ENCODE measurements at regions not wholly inside any gene's neighbourhood (a gene's known extent, or its start where the extent isn't known, plus 50 kb on each side); places are given as distances from the start of the nearest gene placed in this dataset.

- no peak overlapping the region for H3K27ac ChIP-seq (ENCODE audit: low read depth, low read length)
- H3K36me3 ChIP-seq (ENCODE audit: control insufficient read depth in 1 of 2, insufficient read depth in 2 of 2, low read length in 2 of 2), result no peaks in the 10 kb centered on the region
- H3K4me2 ChIP-seq (ENCODE audit: low read length), result no peak overlapping the region
- no peaks in the 10 kb centered on the region for H3K4me1 ChIP-seq (ENCODE audit: control insufficient read depth in 1 of 2, insufficient read depth in 2 of 2, low read length in 2 of 2)
- no peak overlapping the region for H3K4me3 ChIP-seq (ENCODE audit: low read depth, low read length)
- H3K79me1 ChIP-seq (ENCODE audit: low read length), result no peaks in the 10 kb centered on the region
- no peak overlapping the region for H2BK120ac ChIP-seq (ENCODE audit: insufficient read depth, low read length, poor library complexity)
- no peak overlapping the region for H2AK5ac ChIP-seq (ENCODE audit: low read length)
- no peak overlapping the region for H4K12ac ChIP-seq (ENCODE audit: low read depth, low read length)
- H3K27me3 ChIP-seq (ENCODE audit: insufficient read depth, low read length), result no peaks in the 10 kb centered on the region
- H4K91ac ChIP-seq (ENCODE audit: low read depth, low read length), result no peak overlapping the region
- no peak for DNase-seq
- no peak overlapping the region for H2BK12ac ChIP-seq (ENCODE audit: low read length)
- H2AFZ ChIP-seq (ENCODE audit: insufficient read depth, low read length, poor library complexity), result no peak overlapping the region
- H3K9ac ChIP-seq (ENCODE audit: low read length), result no peak overlapping the region
- H4K8ac ChIP-seq (ENCODE audit: low read depth, low read length), result no peak overlapping the region
- H2BK5ac ChIP-seq (ENCODE audit: low read depth, low read length, poor library complexity), result no peak overlapping the region
- no peaks in the 10 kb centered on the region for H3K79me2 ChIP-seq (ENCODE audit: control insufficient read depth, insufficient read depth, low read length, poor library complexity)
- H3K23ac ChIP-seq (ENCODE audit: low read length), result no peak overlapping the region
- no peak overlapping the region for H3K14ac ChIP-seq (ENCODE audit: low read length)
- H3K9me3 ChIP-seq (ENCODE audit: insufficient read depth, low read depth, low read length), result no peaks in the 10 kb centered on the region
- no peak overlapping the region for H3K18ac ChIP-seq (ENCODE audit: low read length)
- 100% methylated on average over 1 of the region's 1 CpG for WGBS (ENCODE audit: extremely low coverage, insufficient coverage, insufficient read length)
- no peak overlapping the region for H3K4ac ChIP-seq (ENCODE audit: low read depth, low read length)
These were observed 60.0 kb upstream of the MKLN1 start for GRCh38 chr7:131267631-131268030.

- no peak overlapping the region for H4K12ac ChIP-seq (ENCODE audit: low read depth, low read length)
These were observed 58.8 kb upstream of the MKLN1 start for GRCh38 chr7:131268906-131269305.

GRCh38 chr7:131272086-131272485, 55.6 kb upstream of the MKLN1 start:
- H3K36me3 ChIP-seq (ENCODE audit: control insufficient read depth in 1 of 2, insufficient read depth in 2 of 2, low read length in 2 of 2), result no peaks in the 10 kb centered on the region
- H3K23ac ChIP-seq (ENCODE audit: low read length), result no peak overlapping the region
- H3K18ac ChIP-seq (ENCODE audit: low read length), result no peak overlapping the region
- no peak overlapping the region for H2BK120ac ChIP-seq (ENCODE audit: insufficient read depth, low read length, poor library complexity)
- H3K27ac ChIP-seq (ENCODE audit: low read depth, low read length), result no peak overlapping the region
- H3K9me3 ChIP-seq (ENCODE audit: insufficient read depth, low read depth, low read length), result no peaks in the 10 kb centered on the region
- no peak overlapping the region for H3K4me2 ChIP-seq (ENCODE audit: low read length)
- DNase-seq, result no peak
- H4K91ac ChIP-seq (ENCODE audit: low read depth, low read length), result no peak overlapping the region
- H2BK12ac ChIP-seq (ENCODE audit: low read length), result no peak overlapping the region
- no peak overlapping the region for H4K12ac ChIP-seq (ENCODE audit: low read depth, low read length)
- no peaks in the 10 kb centered on the region for H3K27me3 ChIP-seq (ENCODE audit: insufficient read depth, low read length)
- no peaks in the 10 kb centered on the region for H3K79me1 ChIP-seq (ENCODE audit: low read length)
- H2BK5ac ChIP-seq (ENCODE audit: low read depth, low read length, poor library complexity), result no peak overlapping the region
- H2AFZ ChIP-seq (ENCODE audit: insufficient read depth, low read length, poor library complexity), result no peak overlapping the region
- WGBS (ENCODE audit: extremely low coverage, insufficient coverage, insufficient read length), result no CpG with 5 or more reads among the region's 1 CpG
- no peak overlapping the region for H2AK5ac ChIP-seq (ENCODE audit: low read length)
- no peak overlapping the region for H3K9ac ChIP-seq (ENCODE audit: low read length)
- no peaks in the 10 kb centered on the region for H3K79me2 ChIP-seq (ENCODE audit: control insufficient read depth, insufficient read depth, low read length, poor library complexity)
- H4K8ac ChIP-seq (ENCODE audit: low read depth, low read length), result no peak overlapping the region
- no peak overlapping the region for H3K14ac ChIP-seq (ENCODE audit: low read length)
- H3K4ac ChIP-seq (ENCODE audit: low read depth, low read length), result no peak overlapping the region
- no peaks in the 10 kb centered on the region for H3K4me1 ChIP-seq (ENCODE audit: control insufficient read depth in 1 of 2, insufficient read depth in 2 of 2, low read length in 2 of 2)
- no peak overlapping the region for H3K4me3 ChIP-seq (ENCODE audit: low read depth, low read length)

More at GRCh38 chr7:131268906-131269305, 58.8 kb upstream of the MKLN1 start:
- H3K27ac ChIP-seq (ENCODE audit: low read depth, low read length), result no peak overlapping the region
- H3K27me3 ChIP-seq (ENCODE audit: insufficient read depth, low read length), result no peaks in the 10 kb centered on the region
- no peaks in the 10 kb centered on the region for H3K79me2 ChIP-seq (ENCODE audit: control insufficient read depth, insufficient read depth, low read length, poor library complexity)
- no peak overlapping the region for H3K14ac ChIP-seq (ENCODE audit: low read length)
- H4K91ac ChIP-seq (ENCODE audit: low read depth, low read length), result no peak overlapping the region
- no peaks in the 10 kb centered on the region for H3K36me3 ChIP-seq (ENCODE audit: control insufficient read depth in 1 of 2, insufficient read depth in 2 of 2, low read length in 2 of 2)
- no peak overlapping the region for H2AK5ac ChIP-seq (ENCODE audit: low read length)
- no peak overlapping the region for H3K4me3 ChIP-seq (ENCODE audit: low read depth, low read length)
- no peak overlapping the region for H3K23ac ChIP-seq (ENCODE audit: low read length)
- H3K4me2 ChIP-seq (ENCODE audit: low read length), result no peak overlapping the region
- H4K8ac ChIP-seq (ENCODE audit: low read depth, low read length), result no peak overlapping the region
- no peak overlapping the region for H3K9ac ChIP-seq (ENCODE audit: low read length)
- whole genome bisulfite sequencing (ENCODE audit: extremely low coverage, insufficient coverage, insufficient read length), result no CpG with 5 or more reads among the region's 2 CpGs
- no peak overlapping the region for H2BK12ac ChIP-seq (ENCODE audit: low read length)
- no peak overlapping the region for H3K4ac ChIP-seq (ENCODE audit: low read depth, low read length)
- no peak overlapping the region for H3K18ac ChIP-seq (ENCODE audit: low read length)
- no peak for DNase-seq
- H3K79me1 ChIP-seq (ENCODE audit: low read length), result no peaks in the 10 kb centered on the region
- no peak overlapping the region for H2BK5ac ChIP-seq (ENCODE audit: low read depth, low read length, poor library complexity)
- H2BK120ac ChIP-seq (ENCODE audit: insufficient read depth, low read length, poor library complexity), result no peak overlapping the region
- no peak overlapping the region for H2AFZ ChIP-seq (ENCODE audit: insufficient read depth, low read length, poor library complexity)
- H3K9me3 ChIP-seq (ENCODE audit: insufficient read depth, low read depth, low read length), result no peaks in the 10 kb centered on the region
- no peaks in the 10 kb centered on the region for H3K4me1 ChIP-seq (ENCODE audit: control insufficient read depth in 1 of 2, insufficient read depth in 2 of 2, low read length in 2 of 2)

GRCh38 chr7:131274986-131275385, 52.7 kb upstream of the MKLN1 start:
- no peaks in the 10 kb centered on the region for H3K27me3 ChIP-seq (ENCODE audit: insufficient read depth, low read length)
- H2AFZ ChIP-seq (ENCODE audit: insufficient read depth, low read length, poor library complexity), result no peak overlapping the region
- H3K4me3 ChIP-seq (ENCODE audit: low read depth, low read length), result no peak overlapping the region
- WGBS (ENCODE audit: extremely low coverage, insufficient coverage, insufficient read length), result no CpG with 5 or more reads among the region's 2 CpGs
- no peak overlapping the region for H4K12ac ChIP-seq (ENCODE audit: low read depth, low read length)
- H3K4me1 ChIP-seq (ENCODE audit: control insufficient read depth in 1 of 2, insufficient read depth in 2 of 2, low read length in 2 of 2), result no peaks in the 10 kb centered on the region
- no peak overlapping the region for H3K18ac ChIP-seq (ENCODE audit: low read length)
- no peaks in the 10 kb centered on the region for H3K79me1 ChIP-seq (ENCODE audit: low read length)
- H2BK120ac ChIP-seq (ENCODE audit: insufficient read depth, low read length, poor library complexity), result no peak overlapping the region
- H3K9ac ChIP-seq (ENCODE audit: low read length), result no peak overlapping the region
- no peak overlapping the region for H2BK12ac ChIP-seq (ENCODE audit: low read length)
- no peak overlapping the region for H4K8ac ChIP-seq (ENCODE audit: low read depth, low read length)
- no peak overlapping the region for H3K23ac ChIP-seq (ENCODE audit: low read length)
- no peaks in the 10 kb centered on the region for H3K9me3 ChIP-seq (ENCODE audit: insufficient read depth, low read depth, low read length)
- no peaks in the 10 kb centered on the region for H3K79me2 ChIP-seq (ENCODE audit: control insufficient read depth, insufficient read depth, low read length, poor library complexity)
- no peak overlapping the region for H4K91ac ChIP-seq (ENCODE audit: low read depth, low read length)
- no peak overlapping the region for H3K4me2 ChIP-seq (ENCODE audit: low read length)
- H3K27ac ChIP-seq (ENCODE audit: low read depth, low read length), result no peak overlapping the region
- H2BK5ac ChIP-seq (ENCODE audit: low read depth, low read length, poor library complexity), result no peak overlapping the region
- H2AK5ac ChIP-seq (ENCODE audit: low read length), result no peak overlapping the region
- no peak overlapping the region for H3K14ac ChIP-seq (ENCODE audit: low read length)
- DNase-seq, result peak; percentile 85 to 92
- no peaks in the 10 kb centered on the region for H3K36me3 ChIP-seq (ENCODE audit: control insufficient read depth in 1 of 2, insufficient read depth in 2 of 2, low read length in 2 of 2)
- H3K4ac ChIP-seq (ENCODE audit: low read depth, low read length), result no peak overlapping the region

Data from trophoblast cell (in vitro differentiated cells and primary cell).